Loucy (cell line): ENCODE measurements at regions not wholly inside any gene's neighbourhood (a gene's known extent, or its start where the extent isn't known, plus 50 kb on each side); places are given as distances from the start of the nearest gene placed in this dataset.

Source experiments
- EZH2phosphoT487 ChIP-seq: fragments of 200-600 bp; IDR thresholded peaks from 2 replicates; pipeline ENCODE4 v1.6.1; 2018; ENCODE audit warnings: antibody characterized with exemption, mild to moderate bottlenecking, moderate library complexity, borderline replicate concordance
- TF ChIP-seq, protein P1 (sequence below): fragments of 200-600 bp; sonication (generic); conservative IDR thresholded peaks from 2 replicates; pipeline ENCODE4 v1.5.1; 2014; ENCODE audit warnings: mild to moderate bottlenecking, antibody characterized with exemption, low read length

DNA sequence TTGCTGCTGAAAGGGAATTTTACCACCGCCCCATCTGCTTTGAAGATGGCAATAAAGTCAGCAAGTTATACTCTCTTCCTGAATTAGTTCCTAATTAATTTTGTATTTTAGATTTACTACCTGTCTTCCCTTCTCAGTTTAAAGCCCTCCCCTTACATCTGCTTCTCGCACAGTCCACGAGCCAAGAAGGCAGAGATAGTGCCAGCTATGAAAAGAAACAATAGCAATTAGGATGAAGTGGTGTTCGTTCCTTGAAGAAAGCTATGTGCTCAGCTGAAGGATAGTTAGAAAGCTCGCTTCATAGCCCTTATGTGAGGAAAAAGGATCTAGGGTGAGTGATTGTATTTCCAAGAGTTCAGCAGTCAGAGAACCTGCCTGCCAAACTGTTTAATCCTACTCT is 1678.8 kb upstream of the TENM3 start:
- TF ChIP-seq, protein P1, sequence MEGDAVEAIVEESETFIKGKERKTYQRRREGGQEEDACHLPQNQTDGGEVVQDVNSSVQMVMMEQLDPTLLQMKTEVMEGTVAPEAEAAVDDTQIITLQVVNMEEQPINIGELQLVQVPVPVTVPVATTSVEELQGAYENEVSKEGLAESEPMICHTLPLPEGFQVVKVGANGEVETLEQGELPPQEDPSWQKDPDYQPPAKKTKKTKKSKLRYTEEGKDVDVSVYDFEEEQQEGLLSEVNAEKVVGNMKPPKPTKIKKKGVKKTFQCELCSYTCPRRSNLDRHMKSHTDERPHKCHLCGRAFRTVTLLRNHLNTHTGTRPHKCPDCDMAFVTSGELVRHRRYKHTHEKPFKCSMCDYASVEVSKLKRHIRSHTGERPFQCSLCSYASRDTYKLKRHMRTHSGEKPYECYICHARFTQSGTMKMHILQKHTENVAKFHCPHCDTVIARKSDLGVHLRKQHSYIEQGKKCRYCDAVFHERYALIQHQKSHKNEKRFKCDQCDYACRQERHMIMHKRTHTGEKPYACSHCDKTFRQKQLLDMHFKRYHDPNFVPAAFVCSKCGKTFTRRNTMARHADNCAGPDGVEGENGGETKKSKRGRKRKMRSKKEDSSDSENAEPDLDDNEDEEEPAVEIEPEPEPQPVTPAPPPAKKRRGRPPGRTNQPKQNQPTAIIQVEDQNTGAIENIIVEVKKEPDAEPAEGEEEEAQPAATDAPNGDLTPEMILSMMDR = no peak
- TF ChIP-seq EZH2phosphoT487 = no peak
